Liver (tissue), 3 donors: ENCODE measurements at regions not wholly inside any gene's neighbourhood (a gene's known extent, or its start where the extent isn't known, plus 50 kb on each side); places are given as distances from the start of the nearest gene placed in this dataset.

Experiments used
- CTCF ChIP-seq: fragments of 150-350 bp; IDR thresholded peaks from 2 replicates; pipeline ENCODE4 v1.5.1; 2017; ENCODE audit warnings: improper control_type of control experiment, low read depth, low read length; ENCODE audit not compliant: missing input control
- FOXA1 ChIP-seq: IDR thresholded peaks from 2 replicates; pipeline ENCODE4 v1.6.1; 2016; ENCODE audit warnings: antibody characterized with exemption
- HNF4A ChIP-seq, 2 donors: conservative IDR thresholded peaks; 2 replicates each; pipeline ENCODE4 v1.6.1; 2016; ENCODE audit warnings: antibody characterized with exemption in 2 of 2, mild to moderate bottlenecking in 2 of 2
- JUND ChIP-seq, 2 donors: IDR thresholded peaks; 2 replicates each; pipeline ENCODE4 v1.6.1; 2016; ENCODE audit warnings: antibody characterized with exemption in 2 of 2
- MAX ChIP-seq: IDR thresholded peaks from 2 replicates; pipeline ENCODE4 v1.6.1; 2016; ENCODE audit warnings: antibody characterized with exemption
- RAD21 ChIP-seq, 2 donors: IDR thresholded peaks; 2 replicates each; pipeline ENCODE4 v1.6.1; 2016; ENCODE audit warnings: antibody characterized with exemption in 2 of 2, mild to moderate bottlenecking in 2 of 2
- REST ChIP-seq: IDR thresholded peaks from 2 replicates; pipeline ENCODE4 v1.6.1; 2016; ENCODE audit warnings: antibody characterized with exemption, mild to moderate bottlenecking
- ZBTB33 ChIP-seq: IDR thresholded peaks from 2 replicates; pipeline ENCODE4 v1.6.1; 2016; ENCODE audit warnings: antibody characterized with exemption
- donor health status: healthy.
- donor health status: healthy.

GRCh38 chr5:4544049-4544670 lies 596.0 kb upstream of the ADAMTS16 start:
- TF ChIP-seq RAD21 (IDR thresholded peaks at IDR 0.05): no peak
- TF ChIP-seq ZBTB33: no peak
- TF ChIP-seq CTCF: no peak
- no peak for TF ChIP-seq REST
- TF ChIP-seq FOXA1: no peak
- TF ChIP-seq MAX: no peak
- TF ChIP-seq JUND (IDR thresholded peaks at IDR 0.05): no peak
- TF ChIP-seq HNF4A (conservative IDR thresholded peaks at IDR 0.05): no peak
